Chondrocyte (in vitro differentiated cells): ENCODE measurements at regions not wholly inside any gene's neighbourhood (a gene's known extent, or its start where the extent isn't known, plus 50 kb on each side); places are given as distances from the start of the nearest gene placed in this dataset.

Experiments used
- DNase-seq: peaks from one replicate; pipeline ENCODE4 v3.0.0; 2021; ENCODE audit warnings: mixed read lengths, low spot score
- H3K27ac Mint-ChIP-seq: one replicate; pipeline ENCODE4 v1.8.0; 2021; ENCODE audit warnings: mild to moderate bottlenecking, moderate library complexity, mixed read lengths; ENCODE audit not compliant: unreplicated experiment
- H3K27me3 Mint-ChIP-seq: 2 replicates; pipeline ENCODE4 v1.8.0; 2021; ENCODE audit warnings: low read depth, mixed read lengths
- H3K36me3 Mint-ChIP-seq: 2 replicates; pipeline ENCODE4 v1.8.0; 2021; ENCODE audit warnings: low read depth, mixed read lengths
- H3K4me1 Mint-ChIP-seq: 2 replicates; pipeline ENCODE4 v1.8.0; 2021; ENCODE audit warnings: low read depth, mild to moderate bottlenecking, mixed read lengths
- H3K4me3 Mint-ChIP-seq: one replicate; pipeline ENCODE4 v1.8.0; 2021; ENCODE audit warnings: mild to moderate bottlenecking, moderate library complexity, mixed read lengths; ENCODE audit not compliant: unreplicated experiment
- H3K9me3 Mint-ChIP-seq: 2 replicates; pipeline ENCODE4 v1.8.0; 2021; ENCODE audit warnings: low read depth, mixed read lengths
- TF ChIP-seq, protein P1 (sequence below): fragments of 200-600 bp; sonication (generic); IDR thresholded peaks from 2 replicates; pipeline ENCODE4 v1.5.0; 2021; ENCODE audit warnings: antibody characterized with exemption, mild to moderate bottlenecking, moderate library complexity

DNA sequence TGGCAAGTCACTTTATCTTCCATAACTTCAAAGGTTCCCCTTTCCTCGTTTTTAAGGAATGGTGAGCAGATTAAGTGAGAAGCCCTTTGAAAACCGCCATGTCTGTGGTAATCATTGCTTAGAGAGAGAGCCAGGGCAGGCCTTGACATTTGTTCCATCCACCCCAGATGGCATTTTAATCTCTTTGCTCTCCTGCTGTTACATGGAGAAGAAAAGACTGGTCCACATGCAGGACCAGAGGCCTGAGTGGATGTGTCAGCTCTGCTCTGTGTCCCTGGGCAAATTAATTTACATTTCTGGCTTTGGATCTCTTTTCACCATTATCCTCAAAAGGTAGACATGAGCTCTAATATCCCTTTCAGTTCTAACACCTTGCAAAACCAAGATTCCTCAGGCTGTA is 157.3 kb upstream of the LPP start:
- H3K27ac Mint-ChIP-seq, result no peak overlapping the region
- DNase-seq, result no peak
- TF ChIP-seq, protein P1, sequence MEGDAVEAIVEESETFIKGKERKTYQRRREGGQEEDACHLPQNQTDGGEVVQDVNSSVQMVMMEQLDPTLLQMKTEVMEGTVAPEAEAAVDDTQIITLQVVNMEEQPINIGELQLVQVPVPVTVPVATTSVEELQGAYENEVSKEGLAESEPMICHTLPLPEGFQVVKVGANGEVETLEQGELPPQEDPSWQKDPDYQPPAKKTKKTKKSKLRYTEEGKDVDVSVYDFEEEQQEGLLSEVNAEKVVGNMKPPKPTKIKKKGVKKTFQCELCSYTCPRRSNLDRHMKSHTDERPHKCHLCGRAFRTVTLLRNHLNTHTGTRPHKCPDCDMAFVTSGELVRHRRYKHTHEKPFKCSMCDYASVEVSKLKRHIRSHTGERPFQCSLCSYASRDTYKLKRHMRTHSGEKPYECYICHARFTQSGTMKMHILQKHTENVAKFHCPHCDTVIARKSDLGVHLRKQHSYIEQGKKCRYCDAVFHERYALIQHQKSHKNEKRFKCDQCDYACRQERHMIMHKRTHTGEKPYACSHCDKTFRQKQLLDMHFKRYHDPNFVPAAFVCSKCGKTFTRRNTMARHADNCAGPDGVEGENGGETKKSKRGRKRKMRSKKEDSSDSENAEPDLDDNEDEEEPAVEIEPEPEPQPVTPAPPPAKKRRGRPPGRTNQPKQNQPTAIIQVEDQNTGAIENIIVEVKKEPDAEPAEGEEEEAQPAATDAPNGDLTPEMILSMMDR, result no peak
- H3K36me3 Mint-ChIP-seq, result no peaks in the 10 kb centered on the region
- H3K4me1 Mint-ChIP-seq, result peaks cover 11% of the 10 kb centered on the region
- H3K4me3 Mint-ChIP-seq, result no peak overlapping the region
- H3K9me3 Mint-ChIP-seq, result no peaks in the 10 kb centered on the region
- H3K27me3 Mint-ChIP-seq, result no peaks in the 10 kb centered on the region

DNA sequence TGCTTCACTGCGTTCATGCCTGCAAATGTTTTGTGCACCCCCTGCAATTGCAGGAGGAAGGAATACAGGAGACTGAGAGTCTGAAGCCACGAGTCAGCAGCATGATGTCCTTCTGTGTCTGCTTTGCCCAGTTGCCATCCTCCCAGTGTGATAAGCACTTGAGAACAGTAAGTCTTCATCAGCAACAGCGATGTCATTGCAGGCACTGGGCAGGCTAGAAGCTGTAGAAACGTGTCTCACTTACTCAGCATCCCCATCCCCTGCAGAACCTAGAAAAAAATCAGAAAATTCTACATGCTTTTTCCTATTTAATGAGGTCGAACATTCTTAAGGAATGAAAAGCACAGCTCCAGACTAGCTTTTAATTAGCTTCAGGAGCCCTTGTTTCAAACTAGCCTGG is 156.5 kb upstream of the LPP start:
- H3K9me3 Mint-ChIP-seq, result no peaks in the 10 kb centered on the region
- H3K4me1 Mint-ChIP-seq, result peaks cover 11% of the 10 kb centered on the region
- no peak overlapping the region for H3K27ac Mint-ChIP-seq
- H3K36me3 Mint-ChIP-seq, result no peaks in the 10 kb centered on the region
- TF ChIP-seq, protein P1, result no peak
- no peak for DNase-seq
- H3K4me3 Mint-ChIP-seq, result no peak overlapping the region
- H3K27me3 Mint-ChIP-seq, result no peaks in the 10 kb centered on the region

DNA sequence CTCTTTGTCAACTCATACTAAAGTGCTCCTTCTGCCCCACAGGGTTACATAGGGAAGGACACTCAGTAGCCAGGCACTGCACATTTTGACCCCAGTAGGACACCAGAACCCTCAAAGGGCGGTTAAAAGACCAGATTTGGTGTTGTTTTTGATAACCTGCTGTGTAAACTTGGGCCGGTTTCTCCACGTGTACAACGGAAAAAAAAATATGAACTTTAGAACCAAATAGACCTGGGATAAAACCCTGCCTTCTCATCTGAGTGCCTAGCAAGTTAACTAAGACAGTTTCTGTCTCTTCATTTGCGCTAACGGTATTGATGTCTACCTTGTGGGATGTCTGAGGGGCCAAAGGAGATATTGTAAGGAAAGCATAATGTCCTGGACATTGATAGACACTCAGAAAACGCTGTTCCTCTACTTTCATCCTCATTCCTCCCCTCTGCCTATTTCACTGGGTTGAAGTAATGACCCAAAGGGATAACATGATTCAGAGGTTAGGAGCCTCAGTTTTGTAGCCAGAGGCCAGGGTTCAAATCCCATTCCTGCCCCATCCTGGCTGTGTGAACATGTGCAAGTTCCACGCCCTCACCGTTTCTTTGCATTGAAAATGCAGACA is 155.9 kb upstream of the LPP start:
- H3K4me1 Mint-ChIP-seq, result peaks cover 11% of the 10 kb centered on the region
- H3K4me3 Mint-ChIP-seq, result no peak overlapping the region
- H3K27me3 Mint-ChIP-seq, result no peaks in the 10 kb centered on the region
- H3K27ac Mint-ChIP-seq, result no peak overlapping the region
- no peaks in the 10 kb centered on the region for H3K9me3 Mint-ChIP-seq
- TF ChIP-seq, protein P1, result no peak
- DNase-seq, result no peak
- H3K36me3 Mint-ChIP-seq, result no peaks in the 10 kb centered on the region

DNA sequence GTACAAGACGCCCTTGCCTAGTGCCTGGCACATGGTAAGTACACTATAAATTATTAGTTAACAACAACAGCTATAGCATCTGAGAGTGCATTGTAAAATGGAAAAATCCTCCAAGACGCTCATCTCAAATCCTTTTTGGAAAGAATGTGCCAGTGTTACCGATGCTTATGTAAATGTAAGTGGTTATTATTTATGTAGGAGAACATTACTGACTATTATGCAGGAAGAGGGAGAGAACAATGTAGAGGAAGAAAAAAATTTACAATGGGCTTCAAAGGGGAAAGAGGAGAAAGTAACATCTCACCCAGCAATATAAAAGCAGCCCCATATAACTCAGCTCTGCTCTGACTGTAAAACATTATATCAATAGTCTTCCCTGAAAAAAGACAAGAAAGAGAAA is 155.3 kb upstream of the LPP start:
- no peaks in the 10 kb centered on the region for H3K9me3 Mint-ChIP-seq
- H3K36me3 Mint-ChIP-seq, result no peaks in the 10 kb centered on the region
- TF ChIP-seq, protein P1, result no peak

DNA sequence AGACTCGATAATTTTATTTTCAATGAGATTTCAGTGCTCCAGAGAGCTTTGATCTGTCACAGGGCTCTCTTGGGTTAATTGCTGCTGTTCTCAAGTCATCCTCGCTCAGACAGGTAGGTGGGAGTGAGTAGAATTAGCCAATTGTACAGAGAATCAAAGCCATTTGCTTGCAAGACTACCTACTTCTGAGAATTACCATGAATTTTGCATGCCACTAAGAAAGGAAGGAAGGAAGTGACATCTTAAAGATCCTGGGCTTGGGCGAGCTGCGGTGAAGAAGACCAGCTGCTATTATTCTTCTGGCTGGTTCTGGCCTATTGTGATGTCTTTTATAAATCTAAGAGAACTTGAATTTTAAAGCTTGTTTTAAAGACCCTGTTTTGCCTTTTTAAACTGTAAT is 154.1 kb upstream of the LPP start:
- Mint-ChIP-seq H3K4me3 (no peak overlapping the region), H3K36me3 (no peaks in the 10 kb centered on the region), H3K27ac (no peak overlapping the region), H3K27me3 (no peaks in the 10 kb centered on the region), H3K9me3 (no peaks in the 10 kb centered on the region), H3K4me1 (peaks cover 3% of the 10 kb centered on the region)
- no peak for DNase-seq
- TF ChIP-seq, protein P1, result no peak

More for the DNA sequence above, 155.3 kb upstream of the LPP start:
- Mint-ChIP-seq H3K4me1 (peaks cover 11% of the 10 kb centered on the region), H3K4me3 (no peak overlapping the region), H3K27ac (no peak overlapping the region), H3K27me3 (no peaks in the 10 kb centered on the region)
- DNase-seq, result no peak
